ENCODE measurements at regions not wholly inside any gene's neighbourhood (a gene's known extent, or its start where the extent isn't known, plus 50 kb on each side); places are given as distances from the start of the nearest gene placed in this dataset.
"Not testable (repeated sequence)": the region's sequence is repeated elsewhere in the genome, so short reads cannot be mapped to it uniquely, and the experiment has no call there.

DNA sequence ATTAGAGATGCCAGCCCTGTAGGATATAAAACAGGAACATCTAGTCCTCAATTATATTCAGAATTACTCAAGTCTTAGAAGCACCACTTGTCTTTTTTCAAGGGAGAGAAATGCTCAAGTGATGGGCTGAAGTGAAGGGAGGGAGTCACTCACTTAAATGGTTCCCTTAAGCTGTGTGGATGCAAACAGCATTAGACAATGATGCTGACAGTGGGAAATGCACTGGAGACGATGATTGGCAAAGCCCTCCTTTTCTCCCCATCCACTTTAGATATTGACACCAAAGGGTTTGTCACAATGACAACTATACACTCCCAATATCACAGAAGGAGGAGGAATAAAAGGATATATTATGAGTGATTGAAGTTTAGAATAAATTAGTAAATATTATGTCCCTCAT, 491.4 kb upstream of the SMIM31 start:
- not testable (repeated sequence) for H3K9me3 ChIP-seq (replicated peaks); H3K4me1 ChIP-seq; H3K27ac ChIP-seq; H3K36me3 ChIP-seq; H3K27me3 ChIP-seq; DNase-seq; H3K4me3 ChIP-seq

DNA sequence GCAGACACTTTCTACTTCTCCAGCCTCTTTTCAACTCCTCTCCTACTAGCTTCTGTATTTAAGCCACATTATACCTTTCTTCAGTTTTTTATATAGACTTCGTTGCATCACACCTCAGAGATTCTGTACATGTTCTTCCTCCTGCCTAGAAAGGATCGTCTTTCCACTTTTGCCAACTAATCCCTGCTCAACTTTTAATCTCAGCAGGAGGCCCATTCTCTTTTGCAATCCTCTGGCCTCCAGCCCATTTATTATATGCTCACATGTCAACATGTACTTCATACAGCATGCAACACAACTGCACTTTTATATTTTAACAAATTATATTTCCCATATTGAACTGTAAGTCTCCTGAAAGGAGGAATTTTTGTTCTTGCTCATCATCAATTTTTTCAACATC, 476.5 kb upstream of the SMIM31 start:
- not testable (repeated sequence) for DNase-seq; H3K36me3 ChIP-seq; H3K27ac ChIP-seq; H3K9me3 ChIP-seq (replicated peaks); H3K27me3 ChIP-seq; H3K4me1 ChIP-seq; H3K4me3 ChIP-seq

DNA sequence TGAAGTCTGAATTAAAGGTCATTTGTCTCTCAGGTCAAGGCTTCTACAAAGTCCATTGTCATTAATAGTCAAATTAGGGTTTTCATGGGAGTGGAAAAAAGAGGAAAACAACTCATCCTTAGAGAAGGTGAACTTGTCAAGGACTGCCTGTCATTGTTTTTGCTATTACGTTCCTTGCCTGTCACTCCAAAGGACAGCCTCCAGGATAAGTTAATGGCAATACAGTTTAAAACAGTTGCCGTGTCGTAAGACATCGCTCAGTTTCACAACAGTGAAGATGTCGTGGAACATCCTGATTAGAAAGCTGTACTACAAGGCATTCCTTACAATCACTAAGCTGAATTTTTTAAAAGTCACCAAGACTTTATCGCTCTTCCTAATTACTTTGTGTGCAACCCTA, 466.8 kb upstream of the SMIM31 start:
- H3K36me3 ChIP-seq, result no peaks in the 10 kb centered on the region
- no peak for DNase-seq
- no peak overlapping the region for H3K27ac ChIP-seq
- no peaks in the 10 kb centered on the region for H3K9me3 ChIP-seq (replicated peaks)
- H3K4me1 ChIP-seq, result no peaks in the 10 kb centered on the region
- no peaks in the 10 kb centered on the region for H3K27me3 ChIP-seq
- no peak overlapping the region for H3K4me3 ChIP-seq

DNA sequence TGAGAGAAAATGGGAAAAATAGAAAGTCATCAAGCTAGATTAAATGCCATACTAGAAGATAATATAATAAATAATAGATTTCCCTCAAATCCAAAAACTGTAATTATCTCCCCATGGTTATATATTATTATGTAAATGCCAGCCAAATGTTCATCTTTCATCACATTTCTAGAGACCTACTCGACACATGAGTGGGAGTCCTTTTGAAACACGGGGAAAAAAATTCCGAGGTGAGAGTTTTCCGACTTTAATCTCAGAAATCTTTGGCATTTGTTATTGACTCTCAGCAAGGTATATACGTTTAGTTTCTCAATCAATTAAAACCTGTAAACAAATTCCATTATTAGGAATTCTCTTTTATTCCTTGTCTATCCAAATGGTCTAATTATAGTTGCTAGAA, 465.4 kb upstream of the SMIM31 start:
- Histone ChIP-seq H3K27me3 (no peaks in the 10 kb centered on the region), H3K4me3 (no peak overlapping the region), H3K4me1 (no peaks in the 10 kb centered on the region), H3K27ac (no peak overlapping the region), H3K36me3 (no peaks in the 10 kb centered on the region), H3K9me3 (replicated peaks) (no peaks in the 10 kb centered on the region)
- no peak for DNase-seq

DNA sequence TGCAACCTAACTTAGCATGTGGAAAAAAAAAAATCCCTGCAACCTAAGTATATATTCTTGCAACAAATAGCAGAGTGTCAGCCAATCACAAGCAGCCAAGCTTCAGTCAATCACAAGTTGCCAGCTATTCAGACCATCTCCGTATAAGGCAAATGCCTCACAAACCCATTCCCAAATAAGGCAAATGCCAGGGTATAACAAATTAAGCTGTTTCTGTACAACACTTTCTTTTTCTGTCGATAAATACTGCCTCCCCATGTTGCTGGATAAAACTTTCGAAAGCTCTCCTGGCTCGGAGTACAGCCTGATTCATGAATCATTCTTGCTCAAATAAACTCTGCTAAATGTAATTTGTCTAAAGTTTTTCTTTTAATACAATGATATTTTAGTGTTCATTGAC, 460.7 kb upstream of the SMIM31 start:
- Histone ChIP-seq H3K27ac (no peak overlapping the region), H3K4me3 (no peak overlapping the region), H3K9me3 (replicated peaks) (no peaks in the 10 kb centered on the region), H3K36me3 (no peaks in the 10 kb centered on the region), H3K4me1 (no peaks in the 10 kb centered on the region), H3K27me3 (no peaks in the 10 kb centered on the region)
- no peak for DNase-seq

DNA sequence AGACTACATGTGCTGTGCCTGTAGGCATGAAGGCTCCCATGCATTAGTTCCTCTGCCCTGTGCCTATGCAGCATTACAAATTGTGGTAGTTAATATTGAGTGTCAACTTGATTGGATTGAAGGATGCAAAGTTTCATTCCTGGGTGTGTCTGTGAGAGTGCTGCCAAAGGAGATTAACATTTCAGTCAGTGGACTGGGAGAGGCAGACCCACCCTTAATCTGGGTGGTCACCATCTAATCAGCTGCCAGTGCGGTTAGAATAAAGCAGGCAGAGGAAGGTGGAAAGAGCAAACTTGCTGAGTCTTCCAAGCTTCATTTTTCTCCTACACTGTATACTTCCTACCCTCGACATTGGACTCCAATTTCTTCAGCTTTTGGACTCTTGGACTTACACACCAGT, 460.2 kb upstream of the SMIM31 start:
- H3K27ac ChIP-seq, result no peak overlapping the region
- no peaks in the 10 kb centered on the region for H3K27me3 ChIP-seq
- H3K9me3 ChIP-seq (replicated peaks), result no peaks in the 10 kb centered on the region
- no peaks in the 10 kb centered on the region for H3K36me3 ChIP-seq
- DNase-seq, result no peak
- no peak overlapping the region for H3K4me3 ChIP-seq
- no peaks in the 10 kb centered on the region for H3K4me1 ChIP-seq

DNA sequence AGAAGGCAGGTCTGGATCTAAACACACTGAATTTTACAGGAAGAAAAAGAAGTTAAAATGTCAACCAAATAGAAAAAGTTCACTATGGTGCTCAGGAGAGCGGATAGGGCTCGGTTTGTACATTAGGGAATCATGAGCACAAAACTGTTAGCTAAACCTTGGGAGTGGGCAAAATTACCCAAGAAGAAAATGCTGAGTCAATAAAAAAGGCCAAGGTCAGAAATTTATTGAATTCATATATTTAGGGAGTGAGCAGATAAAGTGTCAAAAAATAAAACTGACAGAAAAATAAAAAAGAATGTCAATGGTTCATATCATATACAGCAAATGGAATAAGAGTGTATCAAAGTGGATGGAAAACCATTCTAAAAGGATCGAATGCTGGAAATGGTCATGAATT, 452.5 kb upstream of the SMIM31 start:
- no peak overlapping the region for H3K27ac ChIP-seq

DNA sequence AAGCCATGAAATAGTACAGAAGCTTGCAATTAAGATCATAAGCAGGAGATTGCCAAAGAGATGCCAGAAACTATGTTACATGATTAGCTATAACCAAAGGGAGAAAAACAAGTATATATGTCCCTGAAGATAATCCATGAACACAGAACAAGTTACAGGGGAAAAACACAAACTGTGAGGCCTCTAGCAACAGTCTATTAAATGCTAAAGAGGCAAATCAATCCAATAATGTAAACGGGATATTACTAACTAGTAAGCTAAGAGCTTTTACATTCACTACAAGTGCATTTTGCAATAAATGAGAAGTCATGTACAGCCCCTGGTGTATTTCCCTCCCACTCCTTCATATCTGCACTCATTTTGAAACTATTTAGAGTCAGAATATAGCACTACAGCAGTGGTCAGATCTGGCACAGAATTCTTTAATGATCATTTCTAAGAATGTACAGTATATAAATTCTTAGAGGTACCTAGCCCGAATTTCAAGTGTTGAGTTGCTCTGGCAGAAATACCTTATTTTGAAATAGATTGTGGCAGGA, 449.8 kb upstream of the SMIM31 start:
- H3K9me3 ChIP-seq (replicated peaks), result no peaks in the 10 kb centered on the region
- DNase-seq, result no peak
- no peak overlapping the region for H3K27ac ChIP-seq
- H3K4me3 ChIP-seq, result no peak overlapping the region
- H3K36me3 ChIP-seq, result no peaks in the 10 kb centered on the region
- no peaks in the 10 kb centered on the region for H3K27me3 ChIP-seq
- H3K4me1 ChIP-seq, result no peaks in the 10 kb centered on the region

More for the DNA sequence above, 452.5 kb upstream of the SMIM31 start:
- Histone ChIP-seq H3K4me1 (no peaks in the 10 kb centered on the region), H3K36me3 (no peaks in the 10 kb centered on the region), H3K27me3 (no peaks in the 10 kb centered on the region), H3K4me3 (no peak overlapping the region), H3K9me3 (replicated peaks) (no peaks in the 10 kb centered on the region)
- no peak for DNase-seq

DNA sequence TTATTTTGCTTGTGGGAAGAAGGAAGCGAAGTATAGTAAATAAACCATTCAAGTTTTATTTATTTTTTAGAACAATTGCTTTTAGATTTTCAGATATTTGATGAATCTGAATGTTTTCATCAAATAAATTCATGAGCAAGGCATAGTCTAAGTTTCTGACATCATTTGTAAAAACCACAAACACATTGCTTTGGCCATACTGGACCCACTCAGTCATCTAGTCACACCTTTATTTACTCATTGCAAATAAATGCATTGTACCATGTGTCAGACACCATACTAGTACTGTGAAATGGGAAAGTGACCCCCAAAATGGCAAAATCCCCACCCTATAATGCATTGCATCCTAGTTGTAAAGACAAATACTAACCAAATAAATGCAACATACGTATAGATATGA, 449.1 kb upstream of the SMIM31 start:
- no peak overlapping the region for H3K27ac ChIP-seq

DNA sequence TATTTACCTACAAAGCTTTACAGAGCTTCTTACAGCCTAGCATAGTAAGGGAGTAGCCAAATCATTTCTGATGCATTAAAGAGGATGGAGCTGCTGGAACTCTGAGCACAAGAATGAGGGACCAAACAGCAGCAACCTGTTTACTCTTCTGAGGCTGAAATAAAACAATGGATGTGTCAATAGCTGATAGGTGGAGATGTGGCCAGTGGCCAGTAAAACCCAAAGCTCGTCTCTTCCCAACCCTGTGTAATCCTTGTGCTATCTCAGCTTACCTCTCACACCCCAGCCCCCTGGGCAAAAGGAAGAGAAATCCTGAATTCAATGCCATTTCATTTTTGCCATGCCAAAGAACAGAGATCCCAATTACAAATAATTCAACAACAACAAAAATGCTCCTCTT, 446.7 kb upstream of the SMIM31 start:
- H3K4me1 ChIP-seq, result no peaks in the 10 kb centered on the region
- H3K27ac ChIP-seq, result no peak overlapping the region
- DNase-seq, result no peak
- H3K27me3 ChIP-seq, result no peaks in the 10 kb centered on the region
- no peaks in the 10 kb centered on the region for H3K9me3 ChIP-seq (replicated peaks)
- no peak overlapping the region for H3K4me3 ChIP-seq
- no peaks in the 10 kb centered on the region for H3K36me3 ChIP-seq

More for the DNA sequence above, 449.1 kb upstream of the SMIM31 start:
- no peaks in the 10 kb centered on the region for H3K36me3 ChIP-seq
- H3K4me1 ChIP-seq, result no peaks in the 10 kb centered on the region
- no peak for DNase-seq
- H3K4me3 ChIP-seq, result no peak overlapping the region
- H3K9me3 ChIP-seq (replicated peaks), result no peaks in the 10 kb centered on the region
- H3K27me3 ChIP-seq, result no peaks in the 10 kb centered on the region

DNA sequence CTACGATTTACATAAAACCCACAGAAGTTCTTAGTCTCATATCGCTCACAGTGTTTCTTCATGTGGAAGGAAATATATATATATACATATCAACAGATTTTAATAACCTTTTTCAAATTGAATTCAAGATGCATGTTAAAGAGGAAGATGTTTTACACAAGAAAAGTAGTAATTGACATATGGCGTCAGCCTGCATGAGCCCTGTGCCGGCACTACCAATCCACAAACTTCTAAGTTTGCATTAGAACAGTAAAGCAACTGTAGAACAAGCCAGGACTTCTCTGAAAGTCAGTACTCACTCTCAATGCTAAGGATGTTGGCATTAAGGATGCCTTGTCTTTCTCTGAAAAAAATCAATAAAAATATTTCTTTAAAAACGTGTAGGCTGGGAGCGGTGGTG, 441.3 kb upstream of the SMIM31 start:
- no peaks in the 10 kb centered on the region for H3K27me3 ChIP-seq
- H3K9me3 ChIP-seq (replicated peaks), result no peaks in the 10 kb centered on the region
- no peak for DNase-seq
- no peaks in the 10 kb centered on the region for H3K4me1 ChIP-seq
- no peaks in the 10 kb centered on the region for H3K36me3 ChIP-seq
- no peak overlapping the region for H3K4me3 ChIP-seq
- no peak overlapping the region for H3K27ac ChIP-seq

DNA sequence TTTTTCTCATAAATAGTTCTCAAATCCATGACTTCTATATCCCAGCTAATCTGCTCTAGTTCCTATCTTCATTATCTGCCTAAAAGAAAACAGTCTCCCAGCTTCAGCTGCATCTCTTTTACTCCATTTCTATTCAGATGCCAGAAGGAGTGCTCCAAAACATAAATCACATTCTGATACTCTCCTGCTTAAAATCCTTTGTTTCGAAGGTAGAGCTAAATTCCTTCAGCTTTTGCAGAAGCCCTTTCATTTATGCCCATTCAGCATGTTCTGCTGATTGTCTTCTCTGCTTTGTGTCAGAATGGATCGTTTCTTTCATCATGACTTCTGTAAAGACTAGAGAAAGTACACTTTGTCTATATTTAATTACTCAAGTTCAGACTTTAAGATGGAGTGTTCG, 440.1 kb upstream of the SMIM31 start:
- no peak for DNase-seq
- no peaks in the 10 kb centered on the region for H3K4me1 ChIP-seq
- H3K27me3 ChIP-seq, result no peaks in the 10 kb centered on the region
- H3K4me3 ChIP-seq, result no peak overlapping the region
- no peaks in the 10 kb centered on the region for H3K9me3 ChIP-seq (replicated peaks)
- no peak overlapping the region for H3K27ac ChIP-seq
- no peaks in the 10 kb centered on the region for H3K36me3 ChIP-seq

DNA sequence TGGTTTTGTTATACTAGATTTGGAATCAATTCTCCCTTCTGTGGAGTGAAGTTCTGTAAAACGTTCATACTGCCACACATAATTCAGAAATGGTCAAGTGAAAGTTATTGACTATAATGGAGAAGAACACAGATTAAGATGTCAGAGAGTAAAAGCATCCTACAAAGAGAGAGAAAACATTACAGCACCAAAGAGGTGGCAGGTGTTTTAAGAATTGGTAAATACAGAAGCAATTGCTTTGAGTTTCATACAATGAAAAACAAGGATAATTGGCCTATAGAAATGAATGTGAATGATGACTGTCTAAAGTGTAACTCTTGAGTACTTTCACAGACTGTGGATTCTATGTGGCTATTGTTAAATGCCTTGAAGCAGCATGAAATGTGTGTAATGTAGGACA, 435.6 kb upstream of the SMIM31 start:
- H3K27me3 ChIP-seq, result no peaks in the 10 kb centered on the region
- no peak for DNase-seq
- no peak overlapping the region for H3K4me3 ChIP-seq
- no peaks in the 10 kb centered on the region for H3K9me3 ChIP-seq (replicated peaks)
- H3K4me1 ChIP-seq, result no peaks in the 10 kb centered on the region
- no peak overlapping the region for H3K27ac ChIP-seq
- no peaks in the 10 kb centered on the region for H3K36me3 ChIP-seq

DNA sequence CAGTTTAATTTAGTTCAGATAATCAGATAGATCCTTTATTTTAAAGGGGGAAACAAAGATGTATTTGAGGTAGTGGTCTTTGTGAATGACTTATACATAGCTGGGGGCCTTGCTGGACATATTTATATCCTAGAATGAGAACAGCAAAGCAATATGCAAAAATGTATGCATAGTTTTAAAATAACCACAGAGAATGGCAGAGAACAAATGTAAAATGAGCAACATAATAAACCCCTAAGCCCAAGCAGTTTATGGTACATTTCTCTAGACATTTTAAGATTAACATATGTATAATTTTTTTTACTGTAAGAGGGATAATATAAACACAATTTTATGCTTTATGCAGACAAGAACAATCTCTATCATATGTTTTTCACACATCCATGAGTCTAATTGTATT, 434.2 kb upstream of the SMIM31 start:
- H3K36me3 ChIP-seq, result no peaks in the 10 kb centered on the region
- H3K27me3 ChIP-seq, result no peaks in the 10 kb centered on the region
- no peak for DNase-seq
- H3K27ac ChIP-seq, result no peak overlapping the region
- no peak overlapping the region for H3K4me3 ChIP-seq
- no peaks in the 10 kb centered on the region for H3K9me3 ChIP-seq (replicated peaks)
- no peaks in the 10 kb centered on the region for H3K4me1 ChIP-seq

DNA sequence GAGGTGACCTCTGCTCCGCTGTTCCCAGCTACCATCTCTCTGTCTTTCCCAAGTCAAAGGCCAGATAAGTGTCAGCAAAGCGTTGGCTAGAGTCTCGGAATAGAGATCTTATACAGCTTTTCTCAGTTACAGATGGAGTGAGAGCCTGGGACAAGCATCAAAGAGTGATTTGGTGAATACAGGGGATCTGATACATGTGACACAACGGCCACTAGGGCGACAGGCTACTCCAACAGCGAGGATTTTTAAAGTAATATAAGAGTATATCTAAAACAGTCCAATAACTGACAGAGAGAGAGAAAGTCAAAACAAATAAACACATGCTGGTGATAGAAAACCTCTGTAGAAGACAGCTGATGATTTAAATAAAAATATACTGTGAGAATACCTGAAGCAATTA, 433.1 kb upstream of the SMIM31 start:
- no peak for DNase-seq
- H3K36me3 ChIP-seq, result no peaks in the 10 kb centered on the region
- no peaks in the 10 kb centered on the region for H3K4me1 ChIP-seq
- H3K27ac ChIP-seq, result no peak overlapping the region
- H3K4me3 ChIP-seq, result no peak overlapping the region
- H3K9me3 ChIP-seq (replicated peaks), result no peaks in the 10 kb centered on the region
- no peaks in the 10 kb centered on the region for H3K27me3 ChIP-seq

DNA sequence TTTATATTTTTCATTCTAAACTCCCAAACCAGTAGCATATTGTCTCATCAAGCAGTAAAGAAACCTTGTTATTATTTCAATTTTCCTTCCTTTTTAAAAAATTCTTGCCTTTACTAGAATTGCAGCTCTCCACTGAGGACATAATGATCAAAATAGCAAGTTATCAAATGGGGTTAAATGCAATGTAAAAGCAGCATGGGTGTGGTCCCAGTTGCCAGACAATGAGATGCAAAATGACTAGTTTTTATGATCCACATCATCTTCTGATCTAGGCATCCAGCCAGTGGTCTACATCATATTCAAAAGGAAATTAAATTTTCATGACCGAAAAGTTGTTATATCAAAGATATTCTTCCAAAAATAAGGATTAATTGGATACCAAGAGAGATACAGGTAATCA, 427.9 kb upstream of the SMIM31 start:
- Histone ChIP-seq H3K4me3 (no peak overlapping the region), H3K4me1 (no peaks in the 10 kb centered on the region), H3K9me3 (replicated peaks) (no peaks in the 10 kb centered on the region), H3K36me3 (no peaks in the 10 kb centered on the region), H3K27me3 (no peaks in the 10 kb centered on the region), H3K27ac (no peak overlapping the region)
- no peak for DNase-seq
